Body of pancreas (tissue), 4 donors: ENCODE measurements at regions not wholly inside any gene's neighbourhood (a gene's known extent, or its start where the extent isn't known, plus 50 kb on each side); places are given as distances from the start of the nearest gene placed in this dataset.

Experiments
- POLR2A ChIP-seq, 3 donors: fragments of 450-650 bp; IDR thresholded peaks; one replicate each; pipeline ENCODE4 v1.6.1; 2016; ENCODE audit warnings: antibody characterized with exemption in 3 of 3, mild to moderate bottlenecking in 2 of 3
- TF ChIP-seq, protein P1 (sequence below), 7 experiments: fragments of 450-650 bp in 4 of 7; fragments of 200-600 bp in 3 of 7; sonication (generic) in 3 of 7; IDR thresholded peaks; one replicate each; pipeline ENCODE4 v1.5.1; 2016 to 2019; ENCODE audit warnings: antibody characterized with exemption in 7 of 7

GRCh38 chr16:87169509-87169995 lies 147.6 kb downstream of the C16orf95 start:
- TF ChIP-seq, protein P1, sequence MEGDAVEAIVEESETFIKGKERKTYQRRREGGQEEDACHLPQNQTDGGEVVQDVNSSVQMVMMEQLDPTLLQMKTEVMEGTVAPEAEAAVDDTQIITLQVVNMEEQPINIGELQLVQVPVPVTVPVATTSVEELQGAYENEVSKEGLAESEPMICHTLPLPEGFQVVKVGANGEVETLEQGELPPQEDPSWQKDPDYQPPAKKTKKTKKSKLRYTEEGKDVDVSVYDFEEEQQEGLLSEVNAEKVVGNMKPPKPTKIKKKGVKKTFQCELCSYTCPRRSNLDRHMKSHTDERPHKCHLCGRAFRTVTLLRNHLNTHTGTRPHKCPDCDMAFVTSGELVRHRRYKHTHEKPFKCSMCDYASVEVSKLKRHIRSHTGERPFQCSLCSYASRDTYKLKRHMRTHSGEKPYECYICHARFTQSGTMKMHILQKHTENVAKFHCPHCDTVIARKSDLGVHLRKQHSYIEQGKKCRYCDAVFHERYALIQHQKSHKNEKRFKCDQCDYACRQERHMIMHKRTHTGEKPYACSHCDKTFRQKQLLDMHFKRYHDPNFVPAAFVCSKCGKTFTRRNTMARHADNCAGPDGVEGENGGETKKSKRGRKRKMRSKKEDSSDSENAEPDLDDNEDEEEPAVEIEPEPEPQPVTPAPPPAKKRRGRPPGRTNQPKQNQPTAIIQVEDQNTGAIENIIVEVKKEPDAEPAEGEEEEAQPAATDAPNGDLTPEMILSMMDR (IDR thresholded peaks at IDR 0.05), result no peak
- TF ChIP-seq POLR2A (IDR thresholded peaks at IDR 0.05), result no peak
